ENCODE measurements at regions not wholly inside any gene's neighbourhood (a gene's known extent, or its start where the extent isn't known, plus 50 kb on each side); places are given as distances from the start of the nearest gene placed in this dataset.

- TF ChIP-seq CTCF (IDR thresholded peaks at IDR 0.05; ENCODE audit: low read depth, low read length, poor library complexity, severe bottlenecking) (no peak), EZH2phosphoT487 (IDR thresholded peaks at IDR 0.05; ENCODE audit: borderline replicate concordance, low read length) (no peak)
Observed at GRCh38 chr5:67989456-67989855, 226.1 kb upstream of the PIK3R1 start.

Data from DOHH2 (cell line).